Thoracic aorta (tissue), 2 donors: ENCODE measurements at regions not wholly inside any gene's neighbourhood (a gene's known extent, or its start where the extent isn't known, plus 50 kb on each side); places are given as distances from the start of the nearest gene placed in this dataset.
"Not testable (repeated sequence)": the region's sequence is repeated elsewhere in the genome, so short reads cannot be mapped to it uniquely, and the experiment has no call there.

Experiments
- ATAC-seq: fragments of 150-250 bp; one replicate; pipeline ENCODE4 v1.8.0; 2017; ENCODE audit warnings: low read depth; ENCODE audit not compliant: insufficient number of reproducible peaks, low FRiP score
- DNase-seq: peaks from one replicate; pipeline ENCODE4 v3.0.0-alpha.2; 2020; ENCODE audit warnings: low spot score
- H3K27ac ChIP-seq, 2 donors: fragments of 200-600 bp; sonication (generic); 1 replicate in 1 of 2; 2 replicates in 1 of 2; pipeline ENCODE4 v1.5.1; 2016; ENCODE audit warnings: mild to moderate bottlenecking in 2 of 2, moderate library complexity in 2 of 2
- H3K27me3 ChIP-seq: fragments of 200-600 bp; sonication (generic); replicated peaks from 2 replicates; pipeline ENCODE4 v1.6.0; 2016; ENCODE audit warnings: mild to moderate bottlenecking; ENCODE audit not compliant: insufficient read depth
- H3K36me3 ChIP-seq: fragments of 200-600 bp; sonication (generic); one replicate; pipeline ENCODE4 v1.5.1; 2016
- H3K4me1 ChIP-seq, 2 donors: fragments of 200-600 bp; sonication (generic); 1 replicate in 1 of 2; 2 replicates in 1 of 2; pipeline versions ENCODE4 v1.5.1 to v1.6.0; 2016; ENCODE audit warnings: low read depth in 2 of 2, mild to moderate bottlenecking in 1 of 2; ENCODE audit not compliant: control insufficient read depth in 1 of 2
- H3K4me3 ChIP-seq: fragments of 200-600 bp; sonication (generic); 2 replicates; pipeline ENCODE4 v1.5.1; 2016; ENCODE audit warnings: mild to moderate bottlenecking
- H3K9me3 ChIP-seq: fragments of 200-600 bp; sonication (generic); 2 replicates; pipeline ENCODE4 v1.5.1; 2016
- TF ChIP-seq, protein P1 (sequence below): fragments of 200-600 bp; sonication (generic); IDR thresholded peaks from one replicate; pipeline ENCODE4 v1.5.1; 2019; ENCODE audit warnings: antibody characterized with exemption

- TF ChIP-seq, protein P1, sequence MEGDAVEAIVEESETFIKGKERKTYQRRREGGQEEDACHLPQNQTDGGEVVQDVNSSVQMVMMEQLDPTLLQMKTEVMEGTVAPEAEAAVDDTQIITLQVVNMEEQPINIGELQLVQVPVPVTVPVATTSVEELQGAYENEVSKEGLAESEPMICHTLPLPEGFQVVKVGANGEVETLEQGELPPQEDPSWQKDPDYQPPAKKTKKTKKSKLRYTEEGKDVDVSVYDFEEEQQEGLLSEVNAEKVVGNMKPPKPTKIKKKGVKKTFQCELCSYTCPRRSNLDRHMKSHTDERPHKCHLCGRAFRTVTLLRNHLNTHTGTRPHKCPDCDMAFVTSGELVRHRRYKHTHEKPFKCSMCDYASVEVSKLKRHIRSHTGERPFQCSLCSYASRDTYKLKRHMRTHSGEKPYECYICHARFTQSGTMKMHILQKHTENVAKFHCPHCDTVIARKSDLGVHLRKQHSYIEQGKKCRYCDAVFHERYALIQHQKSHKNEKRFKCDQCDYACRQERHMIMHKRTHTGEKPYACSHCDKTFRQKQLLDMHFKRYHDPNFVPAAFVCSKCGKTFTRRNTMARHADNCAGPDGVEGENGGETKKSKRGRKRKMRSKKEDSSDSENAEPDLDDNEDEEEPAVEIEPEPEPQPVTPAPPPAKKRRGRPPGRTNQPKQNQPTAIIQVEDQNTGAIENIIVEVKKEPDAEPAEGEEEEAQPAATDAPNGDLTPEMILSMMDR: no peak
- DNase-seq: no peak
- Histone ChIP-seq H3K9me3 (no peaks in the 10 kb centered on the region), H3K27me3 (no peaks in the 10 kb centered on the region), H3K36me3 (no peaks in the 10 kb centered on the region), H3K27ac (no peak overlapping the region), H3K4me3 (no peak overlapping the region), H3K4me1 (no peaks in the 10 kb centered on the region)
- no peak for ATAC-seq
These were observed 103.8 kb upstream of the LANCL2 start for GRCh38 chr7:55261386-55261770.

DNA sequence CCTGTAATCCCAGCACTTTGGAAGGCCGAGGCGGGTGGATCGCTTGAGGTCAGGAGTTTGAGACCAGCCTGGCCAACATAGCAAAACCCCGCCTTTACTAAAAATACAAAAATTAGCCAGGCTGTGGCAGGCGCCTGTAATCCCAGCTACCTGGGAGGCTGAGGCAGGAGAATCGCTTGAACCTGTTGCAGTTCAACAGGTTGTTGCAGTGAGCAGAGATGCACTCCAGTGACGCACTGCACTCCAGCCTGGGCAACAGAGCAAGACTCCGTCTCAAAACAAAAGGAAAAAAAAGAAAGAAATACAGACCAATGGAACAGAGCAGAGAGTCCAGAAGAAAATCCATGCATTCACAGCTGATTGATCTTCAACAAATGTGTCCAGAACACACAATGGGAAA, 99.8 kb upstream of the LANCL2 start:
- not testable (repeated sequence) for H3K27me3 ChIP-seq, ATAC-seq, H3K4me3 ChIP-seq, H3K36me3 ChIP-seq, H3K27ac ChIP-seq, DNase-seq, H3K4me1 ChIP-seq, H3K9me3 ChIP-seq

- no peak overlapping the region for H3K4me3 ChIP-seq
- DNase-seq: no peak
- H3K27me3 ChIP-seq: no peaks in the 10 kb centered on the region
- no peaks in the 10 kb centered on the region for H3K4me1 ChIP-seq
- no peaks in the 10 kb centered on the region for H3K9me3 ChIP-seq
- no peak for ATAC-seq
- no peaks in the 10 kb centered on the region for H3K36me3 ChIP-seq
- H3K27ac ChIP-seq: no peak overlapping the region
- TF ChIP-seq, protein P1: no peak
These were observed 99.1 kb upstream of the LANCL2 start for GRCh38 chr7:55265836-55266642.

- ATAC-seq: no peak
- no peaks in the 10 kb centered on the region for H3K9me3 ChIP-seq
- no peak for DNase-seq
- H3K27me3 ChIP-seq: no peaks in the 10 kb centered on the region
- H3K4me3 ChIP-seq: no peak overlapping the region
- no peak overlapping the region for H3K27ac ChIP-seq
- H3K4me1 ChIP-seq: no peaks in the 10 kb centered on the region
- TF ChIP-seq, protein P1: no peak
- H3K36me3 ChIP-seq: no peaks in the 10 kb centered on the region
These were observed 94.0 kb upstream of the LANCL2 start for GRCh38 chr7:55271069-55271626.

DNA sequence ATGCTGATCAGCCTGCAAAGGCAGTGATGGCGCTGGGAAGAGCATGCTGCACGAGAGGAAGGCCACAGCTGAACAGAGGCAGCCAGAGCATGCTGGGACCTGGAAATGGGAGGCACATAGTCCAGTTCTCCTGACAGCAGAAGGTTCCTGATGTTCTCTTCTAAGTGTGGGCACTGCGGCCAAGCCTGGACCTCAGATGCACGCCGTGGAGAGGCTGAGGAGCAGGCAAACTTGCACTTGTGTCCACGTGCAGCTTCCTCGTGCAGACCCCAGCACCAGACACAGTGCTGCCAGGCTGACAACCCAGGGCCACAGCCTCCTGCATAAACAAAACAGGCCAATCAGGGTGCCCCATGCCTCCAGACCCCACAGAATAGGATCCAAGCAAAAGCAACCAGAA, 93.5 kb upstream of the LANCL2 start:
- Histone ChIP-seq H3K4me1 (no peaks in the 10 kb centered on the region), H3K4me3 (no peak overlapping the region), H3K27ac (no peak overlapping the region), H3K9me3 (no peaks in the 10 kb centered on the region), H3K36me3 (no peaks in the 10 kb centered on the region), H3K27me3 (no peaks in the 10 kb centered on the region)
- no peak for ATAC-seq
- TF ChIP-seq, protein P1: no peak
- no peak for DNase-seq
